ENCODE measurements at regions not wholly inside any gene's neighbourhood (a gene's known extent, or its start where the extent isn't known, plus 50 kb on each side); places are given as distances from the start of the nearest gene placed in this dataset.
"Not testable (repeated sequence)": the region's sequence is repeated elsewhere in the genome, so short reads cannot be mapped to it uniquely, and the experiment has no call there.

DNA sequence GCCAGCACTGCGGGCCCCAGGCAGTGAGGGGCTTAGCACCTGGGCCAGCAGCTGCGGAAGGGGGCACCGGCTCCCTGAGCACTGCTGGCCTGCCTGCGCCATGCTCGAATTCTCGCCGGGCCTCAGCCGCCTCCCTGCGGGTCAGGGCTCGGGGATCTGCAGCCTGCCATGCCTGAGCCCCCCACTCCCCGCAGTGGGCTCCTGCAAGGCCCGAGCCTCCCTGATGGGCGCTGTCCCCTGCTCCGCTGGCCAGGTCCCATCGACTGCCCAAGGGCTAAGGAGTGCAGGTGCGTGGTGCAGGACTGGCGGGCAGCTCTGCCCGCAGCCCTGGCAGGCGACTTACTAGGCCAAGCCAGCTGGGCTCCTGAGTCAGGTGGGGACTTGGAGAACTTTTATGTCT lies 133.3 kb upstream of the LMNTD1 start:
- no peak for DNase-seq

DNA sequence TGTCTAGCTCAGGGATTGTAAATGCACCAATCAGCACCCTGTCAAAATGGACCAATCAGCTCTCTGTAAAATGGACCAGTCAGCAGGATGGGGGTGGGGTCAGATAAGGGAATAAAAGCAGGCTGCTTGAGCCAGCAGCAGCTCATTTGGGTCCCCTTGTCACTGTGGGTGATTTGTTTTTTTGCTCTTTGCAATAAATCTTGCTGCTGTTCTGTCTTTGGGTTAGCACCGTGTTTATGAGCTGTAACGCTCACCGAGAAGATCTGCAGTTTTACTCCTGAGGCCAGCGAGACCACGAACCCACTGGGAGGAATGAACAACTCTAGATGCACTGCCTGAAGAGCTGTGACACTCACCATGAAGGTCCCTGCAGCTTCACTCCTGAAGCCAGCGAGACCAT lies 134.1 kb upstream of the LMNTD1 start:
- no peak for DNase-seq

DNA sequence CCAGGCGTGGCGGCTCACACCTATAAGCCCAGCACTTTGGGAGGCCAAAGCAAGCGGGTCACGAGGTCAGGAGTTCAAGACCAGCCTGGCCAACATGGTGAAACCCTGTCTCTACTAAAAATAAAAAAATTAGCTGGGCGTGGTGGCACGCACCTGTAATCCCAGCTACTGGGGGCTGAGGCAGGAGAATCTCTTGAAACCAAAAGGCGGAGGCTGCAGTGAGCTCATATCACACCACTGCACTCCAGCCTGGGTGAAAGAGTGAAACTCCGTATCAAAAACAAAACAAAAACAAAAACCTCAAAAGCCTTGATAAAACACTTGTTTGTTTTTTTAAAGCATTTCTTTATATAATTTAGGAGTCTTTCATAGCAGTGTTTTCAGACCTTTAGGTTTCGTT lies 135.8 kb upstream of the LMNTD1 start:
- not testable (repeated sequence) for DNase-seq

DNA sequence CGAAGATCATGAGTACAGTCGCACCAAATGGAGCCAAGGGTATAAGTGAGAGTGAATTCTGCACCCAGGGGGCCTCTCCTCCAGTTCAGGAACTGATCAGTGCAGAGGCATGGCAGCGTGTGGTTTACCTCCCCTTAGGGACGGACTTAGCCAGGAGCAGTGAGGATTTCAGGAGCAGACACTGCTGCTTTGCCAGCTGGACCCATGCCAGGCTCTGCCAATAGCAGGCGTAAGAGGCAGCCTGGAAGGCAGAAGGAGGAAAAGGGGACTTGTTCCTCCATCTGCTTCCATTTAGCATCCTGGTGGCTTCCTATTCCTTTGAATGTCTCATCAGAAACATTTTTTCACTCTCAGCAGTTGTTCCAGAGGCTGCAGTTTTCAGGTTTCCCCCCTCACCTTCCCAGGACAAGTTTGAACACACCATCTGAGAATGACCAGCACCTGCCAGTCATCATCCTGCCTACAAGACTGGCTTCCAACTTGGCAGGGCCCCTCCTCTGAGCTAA lies 137.0 kb upstream of the LMNTD1 start:
- DNase-seq: no peak

DNA sequence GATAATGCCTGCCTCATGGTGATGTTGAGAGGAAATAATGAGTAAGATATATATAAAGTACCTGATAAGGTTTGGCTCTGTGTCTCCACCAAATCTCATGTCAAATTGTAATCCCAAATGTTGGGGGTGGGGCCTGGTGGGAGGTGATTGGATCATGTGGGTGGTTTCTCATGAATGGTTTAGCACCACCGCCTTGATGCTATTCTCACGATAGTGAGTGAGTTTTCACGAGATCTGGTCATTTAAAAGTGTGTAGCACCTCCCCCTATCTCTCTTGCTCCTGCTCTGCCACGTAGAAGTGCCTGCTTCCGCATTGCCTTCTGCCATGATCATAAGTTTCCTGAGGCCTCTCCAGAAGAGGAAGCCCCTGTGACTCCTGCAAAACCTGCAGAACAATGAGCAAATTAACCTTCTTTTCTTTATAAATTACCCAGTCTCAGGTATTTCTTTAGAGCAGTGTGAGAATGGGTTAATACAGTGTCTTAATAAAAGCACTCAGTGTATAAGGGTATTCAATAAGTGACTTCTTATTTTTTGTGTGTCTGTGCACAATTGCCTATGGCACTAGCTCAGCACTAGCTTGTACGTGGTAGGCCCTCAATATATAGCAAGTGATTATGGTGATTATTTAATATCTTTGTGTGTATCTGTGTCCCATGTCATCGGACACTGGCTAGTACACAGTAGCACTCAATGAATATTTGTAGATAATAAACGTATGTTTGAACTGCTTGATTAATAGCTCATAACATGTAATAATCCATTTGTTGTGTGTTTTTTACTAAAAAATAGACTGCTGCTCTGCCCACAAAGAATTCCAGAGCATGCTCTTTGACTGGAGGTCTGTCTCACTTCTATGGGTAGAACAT lies 138.1 kb upstream of the LMNTD1 start:
- no peak for DNase-seq

DNA sequence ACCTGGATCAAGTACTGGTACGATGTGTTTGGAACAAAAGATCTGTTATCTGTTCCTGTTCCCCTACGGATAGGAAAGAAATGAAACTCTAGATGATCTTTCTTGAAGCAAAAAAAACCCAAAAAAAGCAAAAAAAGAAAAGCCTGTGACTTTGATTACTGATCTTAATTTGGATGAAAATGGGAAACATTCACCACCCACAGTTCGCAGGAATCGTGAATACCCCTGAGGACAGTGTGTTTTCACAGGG lies 138.7 kb upstream of the LMNTD1 start:
- DNase-seq: no peak

DNA sequence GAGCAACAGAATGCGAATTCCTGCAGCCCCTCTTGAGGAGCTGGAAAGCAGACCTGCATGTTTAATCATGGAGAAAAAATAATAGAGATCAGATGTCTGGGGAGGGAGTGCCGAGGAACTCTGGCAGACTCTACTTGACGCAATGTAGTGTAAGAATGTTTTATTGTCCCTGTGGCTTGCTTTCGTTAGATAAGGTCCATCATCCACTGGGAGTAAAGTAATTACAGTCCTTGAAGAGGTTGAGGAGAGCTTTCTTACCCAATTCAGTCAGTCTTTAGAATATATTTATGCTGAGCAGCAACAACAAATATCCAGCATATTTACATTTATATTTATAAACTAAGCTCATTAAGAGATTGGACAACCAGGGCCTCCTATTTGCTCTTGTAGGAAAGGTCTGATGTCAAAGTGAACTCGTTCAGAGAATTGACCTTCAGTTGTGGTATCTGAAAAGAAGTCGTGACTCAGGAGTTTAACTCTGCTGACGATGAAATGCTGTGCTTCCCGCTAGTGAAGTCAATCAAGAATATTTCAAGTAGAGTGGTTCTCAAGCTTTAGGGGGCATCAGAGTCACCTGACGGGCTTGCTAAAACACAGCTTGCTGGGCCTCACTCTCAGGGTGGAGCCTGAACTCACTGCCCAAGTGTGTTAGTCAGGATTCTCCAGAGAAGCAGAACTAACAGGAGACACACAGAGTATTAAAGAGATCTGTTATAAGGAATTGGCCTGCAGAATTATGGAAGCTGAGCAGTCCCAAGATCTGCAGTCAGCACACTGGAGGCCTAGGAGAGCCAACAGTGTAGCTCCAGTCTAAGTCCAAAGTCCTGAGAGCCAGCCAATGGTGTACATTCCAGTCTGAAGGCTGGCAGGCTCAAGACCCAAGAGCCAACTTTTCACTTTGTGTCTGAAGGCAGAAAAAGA lies 139.3 kb upstream of the LMNTD1 start:
- no peak for DNase-seq

DNA sequence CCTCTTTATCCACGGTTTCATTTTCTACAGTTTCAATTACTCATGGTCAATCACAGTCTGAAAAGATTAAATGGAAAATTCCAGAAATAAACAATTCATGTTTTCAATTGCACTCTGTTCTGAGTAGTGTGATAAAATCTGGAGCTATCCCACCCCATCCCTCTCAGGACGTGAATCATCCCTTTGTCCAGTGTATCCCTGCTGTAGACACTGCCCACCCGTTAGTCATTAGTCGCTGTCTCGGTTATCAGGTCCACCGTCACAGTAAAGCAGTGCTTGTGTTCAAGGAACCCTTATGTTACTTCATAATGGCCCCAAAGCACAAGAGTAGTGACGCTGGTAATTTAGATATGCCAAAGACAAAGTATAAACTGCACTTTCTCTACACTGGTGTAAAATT lies 141.0 kb upstream of the LMNTD1 start:
- no peak for DNase-seq

DNA sequence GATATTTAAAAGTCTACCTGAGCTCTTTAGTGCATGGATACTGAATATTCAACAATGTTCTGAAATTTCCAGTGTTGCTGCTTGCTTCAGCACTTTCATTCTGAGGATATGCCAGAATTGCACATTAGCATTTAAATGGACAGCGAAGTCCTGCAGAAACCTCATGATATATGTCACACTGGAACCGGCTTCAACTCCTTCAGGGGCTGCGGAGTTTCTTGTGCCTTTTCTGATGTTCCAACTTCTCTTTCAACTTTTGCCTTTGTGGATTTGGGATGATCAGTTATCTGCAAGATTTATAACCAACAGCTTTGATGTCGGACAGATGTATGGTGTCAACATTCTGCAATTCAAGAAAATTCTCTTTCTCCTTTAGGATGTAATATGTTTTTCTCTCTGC lies 142.5 kb upstream of the LMNTD1 start:
- no peak for DNase-seq

DNA sequence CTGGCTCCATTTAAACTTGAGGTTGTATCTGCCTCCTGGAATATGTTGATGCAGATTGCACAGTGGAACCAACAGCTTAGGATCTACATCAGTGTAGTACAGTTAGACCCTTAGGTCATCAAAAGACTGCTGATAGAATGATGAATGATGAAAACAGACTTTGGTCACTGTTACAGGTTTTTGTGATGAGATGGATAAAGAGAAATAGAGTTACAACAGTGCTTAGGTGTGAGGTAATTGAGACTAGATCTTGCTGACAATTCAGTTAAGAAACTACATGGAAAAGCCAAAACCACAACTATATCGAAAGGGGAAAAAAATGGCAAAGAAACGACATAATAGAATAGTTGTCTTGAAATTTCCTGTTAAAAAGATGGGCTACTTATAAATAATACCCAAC lies 145.7 kb upstream of the LMNTD1 start:
- no peak for DNase-seq

DNA sequence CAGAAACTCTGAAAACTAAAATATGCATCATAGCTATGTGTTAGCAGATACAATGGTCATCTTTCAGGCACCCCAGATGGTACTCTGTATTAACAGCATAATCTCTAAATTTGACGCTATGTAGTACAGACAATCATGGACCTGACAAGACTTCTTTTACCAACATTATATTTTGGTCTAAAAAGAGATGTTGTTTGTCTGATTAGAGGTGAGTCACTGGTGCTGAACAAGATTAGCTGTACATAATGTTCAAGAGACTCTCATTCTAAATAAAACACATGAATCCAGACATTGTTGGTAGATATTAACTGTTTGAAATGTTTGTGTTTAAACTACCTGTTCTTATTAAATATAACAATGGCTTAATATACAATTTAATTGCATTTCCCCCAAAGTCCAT lies 146.4 kb upstream of the LMNTD1 start:
- DNase-seq: no peak

DNA sequence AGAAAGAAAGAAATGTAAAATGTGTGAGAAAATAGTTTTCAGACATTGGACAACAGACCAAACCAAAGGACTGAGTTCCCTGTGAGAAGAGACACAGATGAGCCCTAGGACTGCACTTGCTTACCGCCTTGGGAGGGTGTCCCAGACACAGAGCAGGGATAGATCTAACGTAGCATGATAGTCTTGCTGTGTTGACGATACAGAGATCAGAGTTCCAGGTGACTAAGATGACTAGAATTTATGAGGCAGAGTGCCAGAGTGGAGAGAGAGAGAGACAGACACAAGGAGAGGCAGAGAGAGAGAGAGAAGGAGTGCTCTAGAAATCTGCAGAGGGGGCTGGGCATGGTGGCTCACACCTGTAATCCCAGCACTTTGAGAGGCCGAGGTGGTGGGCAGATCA lies 148.2 kb upstream of the LMNTD1 start:
- no peak for DNase-seq

DNA sequence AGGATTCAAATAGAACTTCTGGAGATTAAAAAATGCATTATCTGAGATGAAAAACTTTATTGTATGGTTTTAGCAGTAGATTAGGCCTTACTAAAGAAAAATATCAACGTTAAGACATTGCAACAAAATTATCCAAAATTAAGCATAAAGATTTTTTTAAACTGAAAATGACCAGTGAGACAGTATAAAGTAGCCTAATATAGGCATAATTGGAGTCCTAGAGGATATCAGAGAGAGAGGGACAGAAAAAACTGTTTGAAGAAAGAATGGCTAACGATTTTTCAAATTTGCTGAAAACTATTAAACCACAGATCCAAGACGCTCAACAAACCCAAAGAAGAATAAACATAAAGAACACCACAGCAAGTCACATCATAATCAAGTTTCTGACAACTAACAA lies 149.5 kb upstream of the LMNTD1 start:
- DNase-seq: no peak

DNA sequence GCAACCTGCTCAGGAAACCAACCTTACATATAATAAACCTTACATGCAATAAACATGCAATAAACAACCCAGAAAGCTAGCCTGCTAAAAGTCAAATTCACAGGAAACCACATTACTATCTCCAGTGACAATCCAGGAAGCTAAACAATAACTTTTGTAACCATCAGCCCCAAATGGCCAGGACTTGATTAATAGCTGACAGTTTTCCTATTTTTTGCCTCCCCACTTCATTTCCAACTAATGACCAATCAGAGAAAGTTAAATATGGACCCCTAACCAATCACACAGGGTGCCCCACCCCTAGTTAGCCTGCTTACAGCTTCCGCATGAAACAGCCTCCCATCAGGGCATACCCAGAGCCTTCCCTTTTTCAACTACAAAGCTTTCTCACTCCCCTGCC lies 152.2 kb upstream of the LMNTD1 start:
- DNase-seq: no peak

DNA sequence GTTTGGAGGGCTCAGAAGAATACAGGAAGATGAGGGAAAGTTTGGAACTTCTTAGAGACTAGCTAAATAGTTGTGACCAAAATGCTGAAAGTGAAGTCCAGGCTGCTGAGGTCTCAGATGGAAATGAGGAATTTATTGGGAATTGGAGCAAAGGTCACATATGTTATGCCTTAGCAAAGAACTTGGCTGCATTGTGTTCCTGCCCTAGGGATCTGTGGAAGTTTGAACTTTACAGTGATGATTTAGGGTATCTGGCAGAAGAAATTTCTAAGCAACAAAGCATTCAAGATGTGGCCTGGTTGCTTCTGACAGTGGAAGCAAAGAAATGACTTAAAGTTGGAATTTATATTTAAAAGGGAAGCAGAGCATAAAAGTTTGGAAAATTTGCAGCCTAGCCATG lies 153.6 kb upstream of the LMNTD1 start:
- not testable (repeated sequence) for DNase-seq

DNA sequence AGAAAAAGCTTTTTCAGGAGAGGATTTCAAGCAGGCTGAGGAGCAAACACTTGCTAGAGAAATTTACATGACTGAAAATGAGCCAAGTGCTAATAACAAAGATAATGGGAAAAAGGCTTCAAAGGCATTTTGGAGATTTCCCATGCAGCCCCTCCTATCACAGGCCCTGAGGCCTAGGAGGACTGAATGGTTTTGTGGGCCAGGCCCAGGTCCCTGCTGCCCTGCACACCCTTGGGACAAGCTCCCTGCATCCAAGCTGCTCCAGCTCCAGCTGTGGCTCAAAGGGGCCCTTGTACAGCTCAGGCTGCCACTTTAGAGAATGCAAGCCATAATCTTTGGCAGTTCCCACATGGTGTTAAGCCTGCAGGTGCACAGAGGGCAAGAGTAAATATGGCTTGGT lies 154.0 kb upstream of the LMNTD1 start:
- no peak for DNase-seq

DNA sequence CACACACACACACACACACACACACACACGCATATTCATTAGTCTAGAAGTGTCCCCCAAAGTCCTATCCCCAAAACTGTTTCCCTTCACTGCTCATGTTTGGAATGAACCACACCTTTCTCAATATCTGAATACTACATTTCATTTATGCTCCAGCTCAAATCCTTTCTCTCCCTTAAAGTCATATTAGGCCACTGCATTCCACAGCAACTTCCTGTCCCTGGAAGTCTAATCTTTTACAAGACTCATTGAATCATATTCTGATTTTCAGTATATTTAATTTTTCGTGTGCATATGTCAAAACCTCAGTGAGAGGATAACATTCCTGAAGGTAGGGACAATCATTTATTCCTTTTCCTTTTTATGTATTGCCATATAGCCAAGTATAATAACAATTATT lies 155.6 kb upstream of the LMNTD1 start:
- no peak for DNase-seq

DNA sequence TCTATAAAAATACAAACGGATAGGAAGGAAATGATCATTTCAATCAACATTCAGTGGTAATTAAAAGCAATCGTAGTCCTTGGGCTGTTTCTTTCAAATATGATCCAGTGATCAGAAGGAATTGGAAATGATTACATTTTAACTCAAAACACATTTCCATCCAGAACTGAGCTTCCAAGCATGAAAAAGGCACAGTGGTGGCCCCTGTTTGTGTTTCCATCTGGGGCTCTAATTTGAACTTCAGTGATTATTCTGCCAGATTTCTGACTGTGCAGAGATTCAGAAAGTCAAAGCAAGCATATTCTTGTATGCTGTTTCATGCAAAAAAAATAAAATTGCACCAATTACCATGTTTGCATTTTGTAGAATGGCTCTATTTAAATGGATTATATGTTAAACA lies 157.0 kb upstream of the LMNTD1 start:
- no peak for DNase-seq

DNA sequence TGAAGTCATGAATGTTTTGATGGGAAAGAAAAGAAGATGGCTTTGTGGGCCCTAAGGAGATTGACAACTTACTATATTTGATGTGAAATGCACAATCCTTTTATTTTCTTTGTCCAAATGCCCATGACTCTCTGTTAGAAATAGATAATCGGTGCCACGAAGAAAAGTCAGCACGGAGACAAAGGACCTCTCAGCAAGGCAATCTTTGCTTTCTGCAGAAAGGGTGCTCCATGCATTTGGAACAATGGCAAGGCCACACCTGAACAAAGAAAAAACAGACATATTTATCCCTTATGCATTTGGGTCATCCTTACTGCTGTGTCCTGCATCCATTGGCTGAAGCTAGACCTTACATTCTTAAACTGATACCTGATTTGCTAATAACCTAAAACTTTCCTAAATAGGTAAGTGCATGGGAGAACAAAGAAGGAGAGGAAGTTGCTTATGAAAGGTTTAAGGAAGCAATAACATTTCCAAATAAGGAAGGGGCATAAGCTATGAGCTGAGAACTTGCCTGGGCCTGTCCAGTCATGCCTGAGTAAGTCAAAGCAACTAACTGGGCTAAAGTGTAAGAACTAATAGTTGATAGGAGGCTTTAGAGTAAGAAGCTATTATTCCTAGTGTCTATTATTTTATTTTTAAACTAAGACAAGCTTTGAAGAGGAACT lies 158.0 kb upstream of the LMNTD1 start:
- DNase-seq: not testable (repeated sequence)

DNA sequence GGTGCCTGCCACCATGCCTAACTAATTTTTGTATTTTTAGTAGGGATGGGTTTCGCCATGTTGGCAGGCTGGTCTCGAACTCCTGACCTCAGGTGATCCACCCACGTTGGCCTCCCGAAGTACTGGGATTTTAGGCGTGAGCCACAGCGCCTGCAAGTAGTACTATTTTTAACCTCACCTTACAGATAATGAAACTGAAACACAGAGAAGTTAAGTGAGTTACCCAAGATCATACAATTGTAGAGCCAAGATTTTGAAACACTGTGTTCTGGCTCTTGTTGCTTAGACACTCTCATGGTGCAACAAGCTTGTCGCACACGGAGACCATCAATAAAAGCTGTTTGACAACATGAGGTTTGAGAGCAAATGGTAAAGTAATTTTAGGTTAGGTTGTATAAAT lies 159.1 kb upstream of the LMNTD1 start:
- DNase-seq: no peak

DNA sequence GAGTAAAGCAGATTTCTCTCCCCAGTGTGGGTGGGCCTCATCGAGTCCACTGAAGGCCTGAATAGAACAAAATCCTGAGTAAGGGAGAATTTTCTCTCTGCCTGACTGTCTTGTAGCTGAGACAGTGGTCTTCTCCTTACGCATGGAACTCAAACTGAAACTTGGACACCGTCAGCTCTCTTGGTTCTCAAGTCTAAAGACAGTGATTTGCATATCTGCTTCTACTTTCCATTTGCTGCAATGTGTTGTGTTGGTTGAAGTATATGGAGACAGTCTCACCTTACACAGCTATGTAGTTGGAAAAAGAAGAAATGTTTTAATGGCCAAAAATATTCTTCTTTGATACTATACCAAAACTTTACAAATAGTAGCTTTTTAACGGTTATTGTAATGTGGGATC lies 160.2 kb upstream of the LMNTD1 start:
- no peak for DNase-seq

DNA sequence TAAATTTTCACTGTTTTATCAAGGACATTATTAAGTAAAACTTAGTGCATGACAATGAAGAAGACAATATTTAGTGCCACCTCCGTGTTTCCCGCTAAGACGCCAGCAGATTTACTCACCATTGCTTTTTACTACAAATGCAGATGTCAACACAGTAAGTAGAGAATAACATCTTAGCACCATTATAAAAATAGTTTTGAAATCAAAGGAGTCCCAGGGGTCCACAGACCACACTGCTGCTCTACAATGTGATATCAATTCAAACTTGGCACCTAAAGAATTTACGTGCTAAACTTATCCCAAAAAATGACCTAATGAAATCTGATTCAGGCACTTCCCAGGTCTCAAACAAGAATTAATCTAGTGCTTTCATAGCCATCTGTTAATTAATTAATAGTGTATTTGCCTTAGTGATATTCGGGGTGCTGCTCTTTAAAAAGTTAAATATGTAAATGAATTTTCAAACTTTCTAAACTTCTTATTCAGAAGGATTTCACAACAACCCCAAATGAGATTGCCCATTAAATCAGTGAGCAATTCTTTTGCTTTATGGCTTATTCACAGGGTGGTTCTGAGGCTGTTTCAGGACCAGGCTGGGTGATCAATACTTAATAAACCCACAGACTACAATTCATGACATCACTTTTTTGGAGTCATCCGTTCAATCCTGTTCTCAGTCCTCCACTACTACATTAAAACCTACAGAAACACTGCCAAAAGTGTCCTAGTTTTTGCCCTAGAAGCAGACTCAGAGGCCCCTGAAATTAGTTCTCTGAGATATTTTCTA lies 161.3 kb upstream of the LMNTD1 start:
- DNase-seq: no peak

DNA sequence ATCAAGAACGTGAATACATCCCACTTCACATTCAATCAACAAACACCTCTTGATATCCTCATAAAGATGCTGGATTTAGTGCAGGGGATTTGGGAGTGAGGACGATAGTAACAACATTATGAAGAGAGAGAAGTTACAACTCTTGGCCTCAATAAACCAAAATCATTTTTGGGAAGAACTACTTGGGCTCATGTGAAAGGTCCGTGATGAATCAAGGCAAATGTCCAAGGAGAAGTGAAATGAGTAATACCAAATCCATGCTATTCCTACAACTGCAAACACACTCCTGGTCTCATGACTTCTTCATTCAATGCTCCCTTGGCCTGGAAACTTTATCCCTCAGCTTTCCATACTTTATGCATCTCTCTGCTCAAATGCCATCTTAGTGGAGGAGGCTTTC lies 162.0 kb upstream of the LMNTD1 start:
- DNase-seq: no peak
